ENCODE measurements at regions not wholly inside any gene's neighbourhood (a gene's known extent, or its start where the extent isn't known, plus 50 kb on each side); places are given as distances from the start of the nearest gene placed in this dataset.

DNA sequence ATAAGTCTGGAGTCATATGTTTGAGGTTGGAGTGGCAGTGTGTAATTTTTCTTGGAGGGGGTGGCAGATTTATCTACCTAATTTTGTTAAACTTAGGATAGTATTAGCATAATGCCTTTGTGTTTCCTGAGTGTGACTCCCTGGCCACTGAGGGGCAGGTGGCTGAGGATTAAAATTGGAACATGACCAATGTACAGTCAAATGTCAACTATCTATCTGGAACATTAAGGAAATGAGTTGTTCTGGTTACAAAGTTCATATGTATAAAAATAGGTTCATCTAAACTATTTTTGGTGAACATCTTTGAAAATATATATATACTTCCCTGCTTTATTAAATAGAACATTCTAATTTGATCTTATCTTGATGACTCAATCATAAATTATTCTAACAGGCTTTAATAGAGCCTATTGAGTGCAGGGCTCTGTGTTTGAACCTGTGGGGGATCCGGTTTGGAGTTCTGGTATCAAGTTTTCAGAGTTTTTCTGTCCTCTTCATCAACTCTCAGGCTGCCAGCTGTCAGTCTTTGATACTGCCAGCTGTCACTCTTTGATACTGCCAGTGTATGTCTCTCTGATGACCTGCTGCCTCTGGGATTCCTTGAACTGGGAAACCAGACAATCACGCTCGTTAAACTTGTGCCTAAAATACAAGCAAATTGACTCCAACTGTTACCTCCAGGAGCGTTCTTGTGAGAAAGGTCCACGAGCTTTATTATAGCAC lies 309.6 kb downstream of the METTL15 start:
- Histone ChIP-seq H3K36me3 (no peaks in the 10 kb centered on the region), H3K4me3 (no peak overlapping the region), H3K27me3 (no peaks in the 10 kb centered on the region), H3K4me1 (peaks cover 0 to 23% (median 0%) of the 10 kb centered on the region in 9 donors), H3K27ac (no peak overlapping the region), H3K9me3 (peaks cover 0 to 11% (median 4%) of the 10 kb centered on the region in 11 donors)
- ATAC-seq (peak in 2 of 8 donors; percentile 39 to 73), DNase-seq (no peak)
- WGBS, 2 donors, result 66 to 74% methylated on average over 5 of the region's 5 CpGs
- TF ChIP-seq, protein P1, sequence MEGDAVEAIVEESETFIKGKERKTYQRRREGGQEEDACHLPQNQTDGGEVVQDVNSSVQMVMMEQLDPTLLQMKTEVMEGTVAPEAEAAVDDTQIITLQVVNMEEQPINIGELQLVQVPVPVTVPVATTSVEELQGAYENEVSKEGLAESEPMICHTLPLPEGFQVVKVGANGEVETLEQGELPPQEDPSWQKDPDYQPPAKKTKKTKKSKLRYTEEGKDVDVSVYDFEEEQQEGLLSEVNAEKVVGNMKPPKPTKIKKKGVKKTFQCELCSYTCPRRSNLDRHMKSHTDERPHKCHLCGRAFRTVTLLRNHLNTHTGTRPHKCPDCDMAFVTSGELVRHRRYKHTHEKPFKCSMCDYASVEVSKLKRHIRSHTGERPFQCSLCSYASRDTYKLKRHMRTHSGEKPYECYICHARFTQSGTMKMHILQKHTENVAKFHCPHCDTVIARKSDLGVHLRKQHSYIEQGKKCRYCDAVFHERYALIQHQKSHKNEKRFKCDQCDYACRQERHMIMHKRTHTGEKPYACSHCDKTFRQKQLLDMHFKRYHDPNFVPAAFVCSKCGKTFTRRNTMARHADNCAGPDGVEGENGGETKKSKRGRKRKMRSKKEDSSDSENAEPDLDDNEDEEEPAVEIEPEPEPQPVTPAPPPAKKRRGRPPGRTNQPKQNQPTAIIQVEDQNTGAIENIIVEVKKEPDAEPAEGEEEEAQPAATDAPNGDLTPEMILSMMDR (IDR thresholded peaks at IDR 0.05), result no peak
- intact Hi-C loops (cut with DNase I), result loop anchor here in 1 of 10 donors (10.0 kb wide), 1 partner anchor 57 kb away; no protein-coding TSS in a partner anchor

DNA sequence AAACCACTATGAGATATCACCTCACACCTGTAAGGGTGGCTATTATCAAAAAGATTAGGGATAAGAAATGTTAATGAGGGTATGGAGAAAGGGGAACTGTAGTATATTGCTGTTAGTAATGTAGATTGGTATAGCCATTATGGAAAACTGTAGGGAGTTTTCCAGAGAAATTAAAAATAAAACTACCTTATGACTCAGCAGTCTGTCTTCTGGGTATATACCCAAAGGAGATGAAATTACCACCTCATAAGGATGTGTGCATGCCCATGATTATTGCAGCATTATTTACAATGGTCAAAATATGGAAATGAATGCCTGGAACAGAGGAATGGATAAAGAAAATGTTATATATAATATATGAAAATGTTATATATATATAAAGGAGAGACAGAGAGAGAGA lies 303.8 kb downstream of the METTL15 start:
- Histone ChIP-seq H3K4me1 (peaks cover 0 to 4% (median 0%) of the 10 kb centered on the region in 9 donors), H3K9me3 (peaks cover 0 to 4% (median 0%) of the 10 kb centered on the region in 11 donors), H3K27ac (no peak overlapping the region), H3K36me3 (no peaks in the 10 kb centered on the region), H3K27me3 (no peaks in the 10 kb centered on the region), H3K4me3 (no peak overlapping the region)
- ATAC-seq (no peak), DNase-seq (no peak)
- intact Hi-C loops (cut with DNase I), result loop anchor here in 1 of 10 donors (10.0 kb wide), 1 partner anchor 63 kb away; no protein-coding TSS in a partner anchor
- TF ChIP-seq, protein P1 (IDR thresholded peaks at IDR 0.05), result no peak

DNA sequence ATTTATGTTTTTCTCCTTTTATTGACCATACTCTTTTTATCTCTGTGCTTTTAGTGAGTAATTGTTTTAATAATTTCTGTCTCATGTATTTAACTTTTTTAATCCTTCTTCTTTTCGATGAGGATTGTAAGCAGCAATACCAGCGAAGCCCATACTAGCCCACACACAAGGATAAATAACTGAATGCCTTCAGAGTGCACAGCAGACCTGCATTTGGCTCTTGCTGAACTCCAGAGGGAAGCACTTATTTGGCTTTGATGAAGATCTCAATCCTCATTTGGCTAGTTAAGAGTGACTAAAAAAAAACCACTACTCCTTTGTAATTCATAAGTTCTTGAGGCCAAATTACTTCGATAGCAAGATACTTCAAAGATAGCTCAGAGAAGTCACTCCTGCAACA lies 293.3 kb downstream of the METTL15 start:
- Histone ChIP-seq H3K9me3 (peaks cover 0 to 5% (median 0%) of the 10 kb centered on the region in 11 donors), H3K27me3 (no peaks in the 10 kb centered on the region), H3K4me3 (no peak overlapping the region), H3K27ac (no peak overlapping the region), H3K36me3 (no peaks in the 10 kb centered on the region), H3K4me1 (peaks cover 0 to 9% (median 0%) of the 10 kb centered on the region in 9 donors)
- intact Hi-C loops (cut with DNase I), result no loop called here
- TF ChIP-seq, protein P1 (IDR thresholded peaks at IDR 0.05), result no peak
- no peak for DNase-seq
- WGBS, 2 donors, result 76 to 88% methylated on average over 3 of the region's 3 CpGs
- ATAC-seq, result no peak

DNA sequence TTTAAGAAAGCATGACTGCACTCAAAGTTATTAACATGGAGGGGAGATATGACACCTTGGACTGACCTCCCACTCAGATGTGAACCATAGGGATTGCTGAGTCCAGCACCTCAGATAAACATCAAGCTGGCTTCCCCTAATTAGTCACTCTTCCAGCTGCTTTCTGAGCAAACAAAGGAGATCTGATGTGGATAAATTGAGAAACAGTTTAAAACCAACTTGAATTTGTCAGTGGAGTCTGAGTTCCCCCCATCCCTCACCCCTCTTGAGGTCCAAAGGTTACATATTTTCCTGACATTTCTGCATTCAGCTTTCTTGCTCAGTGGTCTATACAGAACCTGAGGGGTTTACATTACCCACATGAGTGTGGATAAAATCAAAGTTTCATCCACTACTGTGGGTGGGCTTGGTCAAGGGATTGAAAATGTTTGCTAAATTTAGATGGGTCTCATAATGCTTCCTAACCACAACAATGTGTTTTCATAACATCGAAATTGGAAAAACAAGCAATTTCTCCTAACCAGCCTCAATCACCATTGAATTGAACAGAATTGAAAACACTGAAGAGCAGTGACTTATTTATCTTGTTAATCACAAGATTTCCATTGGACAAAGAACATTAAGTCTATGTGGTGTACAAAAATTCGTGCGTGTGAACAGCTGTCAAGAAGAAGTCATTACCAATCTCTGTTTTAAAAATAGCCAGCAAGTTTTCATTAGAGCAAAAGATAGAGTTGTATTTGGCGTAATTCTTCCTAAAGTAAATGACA lies 292.3 kb downstream of the METTL15 start:
- peaks cover 0 to 9% (median 0%) of the 10 kb centered on the region in 9 donors for H3K4me1 ChIP-seq
- no peaks in the 10 kb centered on the region for H3K36me3 ChIP-seq
- H3K9me3 ChIP-seq, result peaks cover 0 to 5% (median 0%) of the 10 kb centered on the region in 11 donors
- H3K27me3 ChIP-seq, result no peaks in the 10 kb centered on the region
- no peak overlapping the region for H3K4me3 ChIP-seq
- no peak overlapping the region for H3K27ac ChIP-seq
- WGBS, 2 donors, result 47 to 52% methylated on average over 4 of the region's 4 CpGs
- intact Hi-C loops (cut with DNase I), result no loop called here
- DNase-seq, result no peak
- TF ChIP-seq, protein P1 (IDR thresholded peaks at IDR 0.05), result no peak
- no peak for ATAC-seq
